DMS79 treated with DMSO at 0.1 percent for 48 hours (cell line): ENCODE measurements at regions not wholly inside any gene's neighbourhood (a gene's known extent, or its start where the extent isn't known, plus 50 kb on each side); places are given as distances from the start of the nearest gene placed in this dataset.
"Not testable (repeated sequence)": the region's sequence is repeated elsewhere in the genome, so short reads cannot be mapped to it uniquely, and the experiment has no call there.

Source experiments
- DNase-seq: peaks from one replicate; lab custom pipeline; 2025; lab: John Stamatoyannopoulos, UW

DNA sequence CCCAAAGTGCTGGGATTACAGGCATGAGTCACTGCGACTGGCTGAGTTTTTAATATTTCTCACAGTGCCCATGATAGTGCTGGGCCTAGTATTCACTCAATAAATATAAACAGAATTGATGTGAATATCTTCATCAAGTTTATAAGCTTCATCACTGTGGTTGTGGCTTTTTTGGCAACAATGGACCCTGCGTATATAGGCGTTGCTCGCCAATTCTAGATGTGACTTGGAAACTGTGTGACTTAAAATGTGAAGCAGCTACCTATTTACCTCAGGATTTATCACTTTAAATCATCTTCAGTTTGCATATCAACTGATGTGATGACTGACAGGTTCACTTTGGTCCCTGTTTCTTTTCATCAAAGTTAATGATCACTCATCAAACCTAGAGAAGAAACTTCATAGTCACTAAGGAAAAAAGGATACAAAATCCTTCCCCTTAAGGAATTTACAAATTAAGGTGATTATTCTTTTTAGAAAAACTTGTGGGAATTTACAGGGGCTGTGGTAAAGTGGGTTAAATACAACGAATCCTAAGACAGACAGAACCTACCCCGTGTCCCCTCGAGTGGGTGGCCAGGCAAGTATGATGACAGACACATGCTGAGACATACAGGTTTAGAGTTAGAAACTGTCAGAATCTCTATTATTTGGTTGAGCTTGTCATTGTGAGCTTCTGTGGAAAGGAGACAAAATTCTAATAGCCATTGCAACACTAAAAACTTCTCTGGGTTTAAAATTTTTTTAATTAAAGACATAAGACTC lies 101.3 kb downstream of the AKAP11 start:
- no peak for DNase-seq

- no peak for DNase-seq
These were observed 103.7 kb downstream of the AKAP11 start for GRCh38 chr13:42375663-42376062.

- DNase-seq: no peak
These were observed 105.9 kb downstream of the AKAP11 start for GRCh38 chr13:42377640-42378382.

DNA sequence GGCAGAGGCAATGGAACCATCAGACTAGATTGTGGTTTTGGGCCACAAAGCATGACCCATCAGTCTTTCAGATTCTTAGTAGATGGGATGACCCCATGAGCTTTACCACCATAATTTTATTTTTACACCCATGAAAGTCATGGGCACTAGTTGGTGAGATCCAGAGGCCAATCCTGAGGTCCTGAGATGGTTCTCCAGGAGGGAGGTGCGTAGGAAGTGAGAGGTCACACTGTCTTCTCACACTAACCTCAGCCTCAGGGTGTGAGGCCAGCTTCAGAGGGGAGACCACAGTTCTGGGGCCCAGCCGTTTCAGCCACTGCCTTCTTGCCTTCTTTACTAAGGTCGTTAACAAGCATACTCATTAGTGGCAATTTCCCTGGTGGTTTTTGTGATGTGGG lies 106.4 kb downstream of the AKAP11 start:
- DNase-seq: no peak

GRCh38 chr13:42379241-42379640 lies 107.3 kb downstream of the AKAP11 start:
- DNase-seq: no peak

DNA sequence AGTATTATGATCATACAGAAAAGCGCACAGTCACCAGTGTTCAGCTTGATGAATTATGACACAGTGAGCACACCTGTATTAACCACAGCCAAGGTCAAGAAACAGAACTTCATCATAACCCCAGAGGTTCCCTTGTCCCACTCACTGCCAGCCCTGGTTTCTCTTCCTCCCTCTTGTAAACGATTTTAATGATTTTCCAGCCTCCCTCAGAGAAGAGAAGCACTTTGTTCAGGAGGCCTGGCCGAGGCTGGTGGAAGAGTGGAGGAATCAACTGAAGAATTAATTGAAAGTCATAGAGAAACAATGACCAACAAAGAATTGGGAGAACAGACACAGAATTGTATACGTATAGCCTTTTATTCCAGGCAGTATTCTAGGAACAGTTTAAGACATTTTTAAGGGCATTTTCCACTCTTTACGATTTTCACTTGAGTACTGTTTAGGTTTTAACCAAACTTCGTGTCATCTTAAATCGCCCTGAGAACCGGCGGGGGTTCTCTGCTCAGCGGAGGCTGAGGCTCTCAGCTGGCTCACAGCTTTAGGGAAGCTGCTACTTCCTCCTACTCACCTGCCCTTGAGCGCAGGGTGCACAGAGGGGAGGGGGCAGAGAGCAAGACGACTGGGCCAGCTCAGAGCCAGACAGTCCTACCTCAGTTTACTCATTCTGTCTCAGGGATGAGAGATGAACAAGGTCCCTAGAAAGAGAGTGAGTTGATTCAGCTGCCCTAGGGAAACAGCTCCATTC lies 108.6 kb downstream of the AKAP11 start:
- no peak for DNase-seq

- DNase-seq: no peak
These were observed 109.1 kb downstream of the AKAP11 start for GRCh38 chr13:42381165-42381425.

GRCh38 chr13:42381426-42381825 lies 109.5 kb downstream of the AKAP11 start:
- not testable (repeated sequence) for DNase-seq

DNA sequence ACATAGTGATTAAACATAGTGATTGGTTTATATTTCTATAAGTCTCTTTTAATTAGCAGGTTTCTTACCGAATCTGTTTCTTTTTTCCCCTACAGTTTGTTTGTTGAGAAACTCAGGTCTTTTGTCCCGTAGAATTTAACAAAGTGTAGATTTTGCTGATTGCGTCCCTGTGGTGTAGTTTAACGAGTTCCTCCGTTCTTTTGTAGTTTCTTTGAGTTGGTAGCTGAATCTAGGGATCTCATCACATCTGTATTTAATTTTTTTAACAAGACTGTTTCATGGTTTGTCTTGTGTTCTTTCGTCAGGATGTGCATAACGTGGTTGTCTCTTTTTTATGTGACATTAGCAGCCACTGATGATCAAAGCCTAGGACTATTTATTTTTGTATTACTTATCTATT lies 111.1 kb downstream of the AKAP11 start:
- DNase-seq: no peak

DNA sequence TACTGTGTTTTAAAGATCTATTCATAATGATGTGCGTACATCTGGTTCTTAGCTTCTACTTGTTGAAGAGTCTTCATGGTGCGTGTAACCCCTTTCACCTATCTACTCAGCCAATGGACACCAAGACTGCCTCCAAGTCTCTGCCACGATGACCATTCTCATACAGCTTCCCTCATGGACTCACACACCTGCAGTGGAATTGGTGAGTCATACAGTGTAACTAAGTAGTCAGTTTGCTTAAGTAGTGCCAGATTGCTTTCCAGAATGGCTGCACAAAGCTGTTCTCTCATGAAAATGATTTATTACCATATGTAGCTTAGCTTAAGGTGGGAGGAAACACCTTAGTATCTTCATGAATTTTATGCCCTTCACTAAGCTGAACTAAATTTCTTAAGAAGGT lies 112.3 kb downstream of the AKAP11 start:
- no peak for DNase-seq

DNA sequence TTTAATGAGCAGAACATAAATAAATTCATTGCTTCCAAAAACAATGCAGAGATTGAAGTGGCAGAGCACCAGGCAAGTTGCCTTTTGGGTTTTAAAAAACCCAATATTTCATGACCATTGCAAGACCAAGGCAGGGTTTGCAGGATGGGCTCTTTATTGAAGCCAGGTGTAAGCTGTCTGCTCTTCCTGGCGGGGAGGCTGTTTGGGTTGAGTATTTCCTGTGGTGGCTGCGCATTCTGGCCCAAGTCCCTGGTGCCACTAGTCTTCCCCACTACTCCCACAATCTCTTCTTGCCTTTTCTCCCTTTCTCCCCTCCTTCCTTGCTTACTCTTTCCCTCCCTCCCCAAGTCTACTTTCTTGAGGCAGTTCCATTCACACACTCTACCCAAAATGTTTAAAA lies 116.4 kb downstream of the AKAP11 start:
- no peak for DNase-seq

DNA sequence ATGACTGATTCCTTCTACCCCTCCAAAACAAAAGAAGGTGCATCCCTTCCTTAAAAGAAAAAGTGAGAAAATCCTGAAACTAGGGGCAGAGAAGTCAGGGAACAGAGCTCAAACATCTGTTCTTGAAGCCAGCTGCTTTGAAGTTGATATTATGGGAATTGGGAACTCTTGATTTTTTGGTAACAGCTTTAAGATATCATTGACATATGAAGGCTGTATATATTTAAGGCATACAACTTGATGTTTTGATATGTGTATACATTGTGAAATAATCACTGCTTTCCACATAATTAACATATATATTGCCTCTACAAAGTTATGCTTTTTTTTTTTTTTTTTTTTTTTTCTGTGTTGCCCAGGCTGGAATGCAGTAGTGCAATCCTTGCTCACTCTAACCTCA lies 117.1 kb downstream of the AKAP11 start:
- no peak for DNase-seq

- no peak for DNase-seq
These were observed 120.2 kb downstream of the AKAP11 start for GRCh38 chr13:42392180-42392579.

DNA sequence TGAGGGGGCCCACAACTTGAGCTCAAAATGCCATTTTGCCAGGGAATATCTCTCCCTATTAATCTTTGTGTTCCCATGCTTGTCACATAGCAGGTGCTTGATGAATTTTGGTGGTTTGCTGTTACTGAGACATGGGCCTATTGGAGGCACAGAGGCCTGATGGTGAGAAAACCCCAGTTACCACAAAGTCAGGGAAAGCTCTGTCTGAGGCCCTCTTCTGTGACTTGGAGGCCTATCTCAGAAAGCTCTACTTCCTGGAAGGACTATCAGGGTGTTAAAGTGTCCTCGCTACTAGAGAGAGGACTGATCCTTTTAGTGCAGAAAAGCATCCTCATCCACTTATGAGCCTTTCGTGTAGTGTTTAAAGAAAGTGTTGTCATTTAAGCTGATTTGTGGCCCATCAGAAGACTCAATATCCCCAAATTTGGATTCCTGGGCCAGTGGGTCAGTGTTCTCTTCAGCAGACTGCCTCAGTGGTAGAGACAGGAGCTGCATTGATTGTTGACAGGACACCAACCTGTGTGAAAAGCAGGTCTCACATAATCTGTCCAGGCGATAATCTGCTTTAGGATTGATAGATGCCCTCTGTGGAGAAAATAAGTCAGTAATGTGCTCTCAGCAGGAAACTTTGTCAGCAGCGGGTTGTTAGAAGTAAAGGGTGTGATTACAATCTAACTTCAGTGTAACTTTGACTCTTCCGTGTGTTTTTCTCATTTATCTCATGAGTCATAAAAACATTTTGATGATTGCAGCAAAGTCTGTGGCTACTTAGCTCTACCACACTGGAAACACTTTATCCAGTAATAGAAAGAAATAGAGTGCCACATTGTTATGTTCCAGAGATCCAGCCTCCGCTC lies 121.0 kb downstream of the AKAP11 start:
- DNase-seq: no peak

DNA sequence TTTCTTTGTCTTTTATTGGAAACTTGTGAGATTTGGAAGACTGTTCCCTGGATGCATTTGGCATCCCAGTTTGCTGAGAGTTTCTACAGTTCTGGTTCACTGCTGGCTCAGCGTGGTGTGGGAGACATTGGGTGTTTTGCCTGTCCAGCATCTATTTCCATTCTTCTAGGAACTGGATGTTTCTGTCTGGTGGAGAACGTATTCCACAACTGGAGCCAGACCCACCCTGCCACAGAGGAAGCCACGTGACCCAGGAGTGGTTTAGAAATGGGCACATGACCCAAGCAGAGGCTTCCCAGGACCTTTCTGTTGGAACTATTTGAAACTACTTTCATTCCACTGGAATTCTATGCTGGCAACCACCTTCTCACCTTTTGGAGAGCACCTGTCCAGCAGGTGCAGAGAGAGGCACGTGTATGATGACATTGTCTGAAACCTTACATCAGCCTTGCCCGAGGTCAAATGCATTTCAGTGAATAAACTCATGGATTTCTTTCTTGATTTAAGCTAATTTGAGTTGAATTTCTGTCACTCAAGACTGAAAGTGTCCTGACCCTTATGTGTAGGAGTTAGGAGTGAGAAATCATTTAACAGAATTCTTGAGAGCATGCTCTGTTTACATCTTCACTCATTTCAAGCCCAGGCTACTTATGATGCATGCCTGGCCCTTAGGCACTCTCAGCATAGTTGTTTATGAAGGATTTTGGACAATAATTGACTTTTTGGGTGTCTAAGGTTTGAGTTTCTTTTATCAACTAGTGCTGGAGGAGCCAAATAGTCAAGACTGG lies 121.8 kb downstream of the AKAP11 start:
- no peak for DNase-seq

- DNase-seq: no peak
These were observed 122.4 kb downstream of the AKAP11 start for GRCh38 chr13:42394361-42394708.

DNA sequence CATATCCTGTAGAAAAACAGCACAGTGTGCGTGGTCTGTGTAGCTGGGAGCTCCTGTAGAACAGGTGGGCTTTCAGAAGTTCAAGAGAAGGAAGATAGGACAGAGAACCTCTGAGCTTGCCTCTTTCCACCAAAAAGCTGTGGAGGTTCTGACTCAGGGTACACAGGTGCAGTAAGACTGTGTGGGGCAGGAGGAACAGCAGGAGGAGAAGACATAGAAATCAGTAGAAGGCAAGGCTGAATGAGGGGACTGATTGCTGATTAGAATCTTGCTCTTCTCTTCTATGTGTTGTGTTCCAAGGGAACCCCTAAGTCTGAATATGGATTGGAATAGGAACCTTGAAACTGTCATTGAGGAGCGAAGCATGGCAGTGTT lies 122.7 kb downstream of the AKAP11 start:
- no peak for DNase-seq

- no peak for DNase-seq
These were observed 123.3 kb downstream of the AKAP11 start for GRCh38 chr13:42395086-42395821.

DNA sequence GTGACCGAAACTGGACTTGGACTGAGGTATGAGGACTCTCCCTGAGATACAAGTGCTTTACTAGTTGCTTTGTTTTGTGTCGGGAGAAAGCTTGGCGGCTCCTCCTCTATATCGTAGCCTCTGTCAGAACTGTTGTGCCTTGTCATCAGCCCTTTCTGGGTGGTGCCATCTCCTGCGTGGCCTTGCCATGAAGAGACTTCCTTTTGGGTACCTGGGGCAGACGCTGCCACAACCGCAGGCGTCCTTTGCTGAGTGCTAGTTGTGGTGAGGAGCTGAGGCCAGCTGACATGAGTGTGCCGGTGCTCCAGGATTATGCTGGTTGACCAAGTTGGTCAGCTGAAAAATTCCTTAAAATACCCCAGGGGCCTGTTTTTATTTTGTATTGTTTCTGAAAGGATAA lies 124.5 kb downstream of the AKAP11 start:
- DNase-seq: no peak

GRCh38 chr13:42396901-42397655 lies 125.1 kb downstream of the AKAP11 start:
- no peak for DNase-seq
